Tongue (tissue), 1 donor: ENCODE measurements at regions not wholly inside any gene's neighbourhood (a gene's known extent, or its start where the extent isn't known, plus 50 kb on each side); places are given as distances from the start of the nearest gene placed in this dataset.

Experiments used
- DNase-seq: peaks from one replicate; pipeline ENCODE4 v3.0.0-alpha.2; 2015

DNA sequence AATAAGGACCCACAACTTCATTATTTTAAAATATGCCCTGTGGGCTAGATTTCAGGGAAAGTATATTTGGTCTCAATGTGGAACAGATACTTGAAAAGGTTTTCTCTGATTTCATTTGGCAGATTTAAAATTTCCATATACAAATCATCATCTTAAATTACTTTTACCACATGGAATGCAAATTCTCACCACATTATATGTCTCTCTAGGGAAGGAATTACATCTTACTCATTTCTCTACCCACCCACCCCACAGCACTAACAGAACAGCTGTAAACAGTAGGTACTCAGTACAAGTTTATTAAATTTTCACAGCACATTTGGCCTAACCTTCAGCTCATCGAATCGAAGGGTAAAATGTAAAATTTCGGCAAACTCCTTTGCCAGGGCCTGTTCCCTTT is 104.0 kb downstream of the CYRIA start:
- DNase-seq = no peak

DNA sequence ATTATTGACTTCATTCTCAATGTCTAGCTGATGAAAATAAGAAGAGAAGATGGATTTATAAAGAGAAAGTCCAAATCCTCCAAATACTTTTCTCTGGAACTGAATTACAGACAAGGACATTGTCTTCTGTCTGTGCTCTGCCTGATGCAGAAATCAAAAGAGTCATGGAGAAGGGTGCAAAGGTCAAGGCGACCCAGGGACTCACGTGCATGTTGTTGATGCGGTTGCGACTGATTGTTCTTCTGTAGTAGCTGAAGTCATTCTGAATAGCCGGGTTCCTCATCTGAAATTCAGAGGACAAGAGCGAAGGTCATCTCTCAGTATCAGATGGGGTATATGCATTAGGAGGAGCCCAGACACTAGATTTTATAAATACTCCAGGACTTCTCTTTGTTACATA is 104.4 kb downstream of the CYRIA start:
- no peak for DNase-seq

GRCh38 chr2:16559278-16560067 is 106.2 kb downstream of the CYRIA start:
- no peak for DNase-seq

- no peak for DNase-seq
Measured at GRCh38 chr2:16554060-16554583, 111.5 kb downstream of the CYRIA start.

DNA sequence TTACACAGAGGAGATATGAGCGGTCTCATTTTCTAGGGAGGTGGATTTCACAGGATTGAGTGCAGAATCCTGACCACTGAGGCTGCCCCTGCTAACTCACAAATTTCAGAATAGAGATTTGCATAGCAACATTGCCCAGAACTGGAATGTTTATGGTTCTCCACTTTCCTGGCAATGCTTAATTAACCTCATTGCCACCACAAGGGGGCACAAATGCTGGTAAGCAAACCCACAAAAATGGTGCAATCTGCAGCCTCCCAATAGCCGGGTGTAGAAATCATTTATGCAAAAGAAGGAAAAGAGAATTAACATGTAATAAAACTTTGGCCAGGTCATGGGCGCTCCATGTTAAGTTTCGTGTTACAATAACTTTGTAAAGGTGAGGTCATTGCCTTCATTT is 112.4 kb downstream of the CYRIA start:
- DNase-seq = peak; percentile 70

DNA sequence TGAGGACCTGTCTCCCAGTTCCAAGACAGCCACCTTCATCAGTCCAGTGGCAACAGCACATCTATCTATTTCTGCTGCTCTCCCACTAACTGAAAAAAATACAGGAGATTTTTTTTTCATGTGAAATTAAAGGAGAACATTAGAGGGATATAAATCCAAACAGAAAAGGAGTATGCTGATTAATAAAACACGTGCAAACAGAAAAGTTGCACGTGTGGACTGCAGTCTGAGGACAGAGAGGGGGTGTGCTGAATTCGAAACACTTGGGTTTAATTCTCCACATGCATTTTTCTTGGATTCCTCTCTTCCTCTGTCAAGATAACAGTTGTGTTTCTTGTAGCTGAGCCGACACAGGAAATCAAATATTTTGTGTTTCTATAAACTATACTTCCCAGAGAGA is 113.4 kb downstream of the CYRIA start:
- no peak for DNase-seq

DNA sequence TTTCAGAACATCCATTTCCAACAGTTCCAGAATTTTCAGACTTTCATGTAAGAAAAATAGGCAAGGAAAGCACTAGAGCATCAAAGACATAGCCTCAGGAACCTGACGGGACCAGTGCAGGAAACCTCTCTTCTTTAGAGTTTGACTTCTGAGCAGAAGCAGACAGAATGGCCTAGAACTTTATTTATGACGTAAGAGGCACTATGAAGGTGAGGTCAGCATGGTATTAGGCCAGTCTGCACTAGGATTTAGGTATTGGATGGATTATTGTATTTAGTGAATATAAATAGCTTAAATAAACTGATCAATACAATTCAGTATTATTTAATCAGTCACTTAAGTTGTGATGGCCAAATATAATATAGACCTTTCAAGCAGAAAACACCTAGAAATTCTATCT is 117.6 kb downstream of the CYRIA start:
- DNase-seq = no peak

- peak; percentile 91 for DNase-seq
Measured at GRCh38 chr2:16546128-16546754, 119.4 kb downstream of the CYRIA start.

GRCh38 chr2:16538707-16539106 is 126.9 kb downstream of the CYRIA start:
- DNase-seq = no peak

DNA sequence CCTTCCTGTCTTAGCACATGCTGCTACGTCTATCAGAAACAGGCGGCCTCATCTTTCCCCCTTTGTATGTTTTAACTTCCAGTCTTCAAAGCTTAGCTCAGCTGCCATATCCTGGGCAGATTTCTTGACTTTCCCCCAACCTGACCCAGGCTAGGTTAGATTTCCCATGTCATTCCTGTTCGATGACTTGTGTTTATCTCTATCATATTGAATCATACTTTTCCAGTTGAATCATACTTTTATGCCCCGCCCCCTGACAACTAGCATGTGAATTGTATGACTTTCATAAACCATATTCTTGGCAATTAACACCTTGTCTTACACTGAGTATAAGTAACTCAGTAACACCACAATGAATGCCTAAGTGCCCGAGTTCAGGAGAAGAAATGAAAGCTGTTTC is 128.3 kb downstream of the CYRIA start:
- no peak for DNase-seq

DNA sequence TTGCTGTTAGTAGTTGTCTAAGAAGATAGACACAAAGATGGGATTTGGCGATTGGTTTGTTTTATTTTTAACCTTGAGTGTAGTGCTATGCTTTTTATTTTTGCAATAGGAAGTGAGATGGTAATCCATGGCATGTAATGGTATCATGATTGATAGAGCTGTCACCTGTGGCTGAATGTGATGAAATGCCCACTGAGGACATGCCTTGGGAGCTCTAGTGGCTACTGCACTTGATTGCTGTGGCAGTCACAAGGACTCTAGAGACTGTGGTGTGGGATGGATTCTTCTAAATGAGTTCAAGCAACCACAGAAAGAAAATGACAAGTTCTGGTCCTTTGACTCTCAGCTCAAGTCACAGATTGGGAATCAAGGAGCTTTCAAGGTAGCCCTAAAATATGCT is 139.4 kb downstream of the CYRIA start:
- DNase-seq = no peak

DNA sequence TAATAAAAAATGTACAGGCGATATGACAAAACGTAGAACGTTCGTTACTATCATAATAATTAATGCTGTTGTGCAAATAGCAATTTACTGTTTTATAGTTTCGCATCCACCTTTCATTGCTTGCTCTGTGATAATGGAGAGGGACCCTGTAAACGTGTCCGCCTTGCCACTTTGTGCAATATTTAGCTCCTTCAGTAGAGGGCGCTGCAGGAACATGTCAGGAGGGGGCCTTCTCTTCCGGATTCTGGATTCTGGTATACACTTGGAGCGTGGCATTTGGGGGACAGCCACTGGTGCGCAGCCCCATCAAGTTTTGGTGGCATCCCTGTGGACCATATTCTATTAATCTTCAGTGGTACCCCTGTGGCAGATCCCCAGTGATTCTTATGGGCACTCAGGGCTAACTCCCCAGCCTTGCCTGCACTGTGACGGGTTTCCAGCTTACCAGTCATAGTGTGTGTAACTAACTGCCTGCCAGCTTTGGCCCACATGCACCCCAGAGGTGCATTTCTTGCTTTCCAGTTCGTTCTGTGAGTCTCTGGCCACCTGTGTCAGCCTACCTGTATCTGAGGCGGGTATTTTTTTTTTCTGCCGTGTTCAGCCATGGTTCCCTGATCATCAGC is 140.3 kb downstream of the CYRIA start:
- no peak for DNase-seq

GRCh38 chr2:16523711-16524110 is 141.9 kb downstream of the CYRIA start:
- no peak for DNase-seq

DNA sequence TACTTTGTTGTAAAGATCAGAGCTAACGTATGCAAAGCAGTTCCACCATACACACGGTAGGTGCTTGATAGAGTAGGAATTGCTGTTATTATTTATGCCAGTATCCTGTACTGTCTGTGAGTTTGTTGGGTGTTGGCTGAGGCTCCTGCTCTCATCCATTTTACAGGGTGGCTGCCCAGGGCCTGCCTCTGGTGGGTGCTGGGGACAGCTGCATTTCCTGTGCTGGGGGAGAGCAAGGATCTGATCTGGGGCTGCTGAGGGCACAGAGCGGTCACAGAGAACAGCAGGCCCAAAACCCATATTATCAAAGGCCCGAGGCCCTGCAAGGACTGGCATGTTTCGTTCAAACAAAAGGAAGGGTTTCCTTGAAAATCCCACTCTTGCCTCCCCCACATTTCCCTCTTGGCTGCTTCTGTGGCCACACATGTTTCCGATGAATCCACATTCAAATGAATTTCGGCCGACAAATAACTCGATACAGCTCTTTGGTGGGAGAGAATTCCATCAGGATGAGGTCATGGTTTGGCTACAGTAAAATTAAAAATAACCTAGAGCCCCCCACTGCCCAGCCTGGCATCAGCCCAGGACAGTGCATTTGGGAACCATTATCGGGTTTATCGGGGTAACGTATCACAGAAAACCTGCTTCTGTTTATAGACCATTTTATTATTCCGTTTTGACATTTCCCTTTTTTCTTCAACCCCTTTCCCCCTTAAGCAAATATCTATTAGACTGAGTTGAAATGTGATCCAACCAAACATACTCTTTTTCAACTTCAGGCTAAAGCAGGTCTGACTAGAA is 143.4 kb downstream of the CYRIA start:
- peak; percentile 65 for DNase-seq

DNA sequence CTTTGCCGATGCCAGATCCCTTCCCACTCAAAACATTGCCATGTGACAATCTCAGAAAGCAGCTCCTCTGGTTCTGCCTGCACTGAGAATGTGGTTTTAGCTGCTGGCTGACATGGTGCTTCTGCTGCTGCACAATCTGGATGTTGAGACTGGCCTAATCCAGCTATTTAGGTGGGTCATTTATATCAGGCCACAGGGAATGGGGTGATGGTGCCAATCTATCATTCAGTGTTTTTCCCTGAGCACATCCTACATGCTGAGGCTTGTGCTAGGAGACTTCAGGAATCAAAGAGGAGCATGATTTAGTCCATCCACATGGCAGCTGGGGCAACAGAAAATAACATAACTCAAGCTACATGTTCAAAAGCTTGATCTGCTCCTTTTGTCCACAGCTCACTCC is 144.7 kb downstream of the CYRIA start:
- DNase-seq = no peak

GRCh38 chr2:16515696-16516095 is 149.9 kb downstream of the CYRIA start:
- no peak for DNase-seq

- no peak for DNase-seq
Measured at GRCh38 chr2:16513626-16514025, 152.0 kb downstream of the CYRIA start.

- no peak for DNase-seq
Measured at GRCh38 chr2:16511041-16511440, 154.6 kb downstream of the CYRIA start.

- no peak for DNase-seq
Measured at GRCh38 chr2:16509042-16509441, 156.6 kb downstream of the CYRIA start.

- DNase-seq = no peak
Measured at GRCh38 chr2:16508490-16508851, 157.2 kb downstream of the CYRIA start.

DNA sequence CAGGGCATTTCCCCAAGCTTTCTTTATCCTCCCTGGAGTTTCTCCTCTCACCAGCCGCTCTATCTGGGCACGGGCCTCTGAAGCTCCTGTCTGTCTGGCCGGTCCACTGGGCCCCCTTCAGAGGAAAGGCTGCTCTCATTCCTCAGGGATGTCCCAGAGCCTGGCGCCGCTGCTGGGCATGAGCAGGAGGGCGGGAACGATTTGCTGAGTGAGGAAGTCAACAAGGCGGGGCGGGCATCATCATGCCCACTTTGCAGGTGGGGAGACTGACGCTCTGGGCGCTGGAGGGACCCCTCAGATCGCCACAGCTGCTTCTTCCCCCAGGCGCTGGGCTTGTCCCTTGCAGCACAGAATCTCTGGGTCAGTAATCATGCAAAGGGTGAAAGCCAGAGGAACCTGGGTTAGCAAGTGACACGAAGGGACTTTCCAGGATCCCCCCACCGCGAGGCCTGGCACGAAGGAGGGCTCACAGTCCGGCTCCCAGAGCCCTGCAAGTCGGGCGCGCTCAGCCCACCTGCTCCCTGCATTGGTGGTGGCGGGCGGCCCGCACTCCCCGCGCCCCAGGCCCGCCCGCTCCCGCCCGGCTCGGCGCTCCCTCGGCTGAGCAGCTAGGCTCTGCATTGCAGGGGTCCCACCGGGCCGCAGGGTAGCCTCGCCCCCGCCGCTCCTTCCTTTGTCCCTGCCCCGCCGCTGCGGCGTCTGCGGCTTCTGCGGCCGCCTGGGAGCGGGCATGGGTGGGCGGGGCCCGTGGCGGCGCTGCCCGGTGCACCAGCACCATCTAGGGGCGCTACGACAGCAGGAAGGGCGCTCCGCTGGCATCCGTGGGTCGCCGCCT is 157.8 kb downstream of the CYRIA start:
- DNase-seq = peak; percentile 71

GRCh38 chr2:16506366-16506765 is 159.3 kb downstream of the CYRIA start:
- peak; percentile 44 for DNase-seq
